OCI-LY7 (cell line): ENCODE measurements at regions not wholly inside any gene's neighbourhood (a gene's known extent, or its start where the extent isn't known, plus 50 kb on each side); places are given as distances from the start of the nearest gene placed in this dataset.

Experiments
- BruUV-seq: library from RNA; stranded (reverse); fragments of 400-500 nt; replicated peaks from 2 replicates; lab custom pipeline; 2021; lab: Mats Ljungman, UMichigan
- CTCF ChIA-PET: fragments of 300-600 bp; sonication (Branson Sonifier 250); formaldehyde crosslinking; loops from one replicate; lab custom pipeline; 2022; ENCODE audit warnings: antibody characterized with exemption; ENCODE audit not compliant: unreplicated experiment; lab: Charles Lee
- POLR2A ChIA-PET: fragments of 300-600 bp; sonication (Branson Sonifier 250); formaldehyde crosslinking; loops from one replicate; lab custom pipeline; 2022; ENCODE audit warnings: antibody characterized with exemption; lab: Charles Lee
- DNase-seq: peaks from one replicate; pipeline ENCODE4 v3.0.0-alpha.2; 2015; ENCODE audit warnings: low spot score
- H2AFZ ChIP-seq: fragments of 200-600 bp; sonication (generic), shearing (Covaris generic); 2 replicates; pipeline ENCODE4 v1.6.1; 2014; ENCODE audit warnings: mild to moderate bottlenecking, antibody characterized with exemption, low read length, moderate library complexity
- H3K27ac ChIP-seq: fragments of 200-600 bp; sonication (generic); 2 replicates; pipeline ENCODE4 v1.5.1; 2014; ENCODE audit warnings: mixed run types, low read depth, mild to moderate bottlenecking, moderate library complexity, low read length, inconsistent platforms; ENCODE audit not compliant: poor library complexity, severe bottlenecking
- H3K36me3 ChIP-seq: fragments of 200-600 bp; sonication (generic); 2 replicates; pipeline ENCODE4 v1.6.1; 2014; ENCODE audit warnings: mild to moderate bottlenecking, antibody characterized with exemption, low read length, moderate library complexity, mixed read lengths; ENCODE audit not compliant: insufficient read depth
- H3K4me1 ChIP-seq: fragments of 200-600 bp; sonication (generic); 2 replicates; pipeline ENCODE4 v1.5.1; 2014; ENCODE audit warnings: mild to moderate bottlenecking, low read length; ENCODE audit not compliant: insufficient read depth, poor library complexity, severe bottlenecking
- H3K4me2 ChIP-seq: fragments of 200-600 bp; sonication (generic); 2 replicates; pipeline ENCODE4 v1.6.1; 2014; ENCODE audit warnings: mild to moderate bottlenecking, low read length
- H3K4me3 ChIP-seq: fragments of 200-600 bp; sonication (generic); 2 replicates; pipeline ENCODE4 v1.5.1; 2014; ENCODE audit warnings: mild to moderate bottlenecking, low read depth, low read length; ENCODE audit not compliant: poor library complexity, severe bottlenecking
- H3K79me2 ChIP-seq: fragments of 200-600 bp; sonication (generic); 2 replicates; pipeline ENCODE4 v1.6.1; 2016; ENCODE audit warnings: low read depth, mild to moderate bottlenecking, low read length, moderate library complexity, mixed read lengths; ENCODE audit not compliant: insufficient read depth
- H3K9me2 ChIP-seq: fragments of 200-600 bp; sonication (generic); 2 replicates; pipeline ENCODE4 v1.6.1; 2016; ENCODE audit warnings: mild to moderate bottlenecking, low read length, mixed read lengths; ENCODE audit not compliant: insufficient read depth
- H3K9me3 ChIP-seq: fragments of 200-600 bp; sonication (generic); 2 replicates; pipeline ENCODE4 v1.6.1; 2014; ENCODE audit warnings: mild to moderate bottlenecking, mixed run types, low read length, mixed read lengths
- H4K20me1 ChIP-seq: fragments of 200-600 bp; sonication (generic); 2 replicates; pipeline ENCODE4 v1.6.1; 2014; ENCODE audit warnings: mild to moderate bottlenecking, antibody characterized with exemption, low read length, moderate library complexity, mixed read lengths; ENCODE audit not compliant: insufficient read depth
- EZH2phosphoT487 ChIP-seq: fragments of 200-600 bp; sonication (generic); IDR thresholded peaks from 2 replicates; pipeline ENCODE4 v1.6.1; 2018; ENCODE audit warnings: low read depth, borderline replicate concordance, mild to moderate bottlenecking, mixed run types, antibody characterized with exemption, low read length, moderate library complexity, mixed read lengths
- intact Hi-C: fragments of 100-400 bp; cut with micrococcal nuclease; formaldehyde crosslinking; loops from one replicate; pipeline ENCODE4 v1.10.0; 2022; ENCODE audit not compliant: unreplicated experiment
- TF ChIP-seq, protein P1 (sequence below): fragments of 200-600 bp; sonication (generic); conservative IDR thresholded peaks from 2 replicates; pipeline ENCODE4 v1.5.1; 2014; ENCODE audit warnings: mild to moderate bottlenecking, antibody characterized with exemption, low read length, moderate library complexity, mixed read lengths

DNA sequence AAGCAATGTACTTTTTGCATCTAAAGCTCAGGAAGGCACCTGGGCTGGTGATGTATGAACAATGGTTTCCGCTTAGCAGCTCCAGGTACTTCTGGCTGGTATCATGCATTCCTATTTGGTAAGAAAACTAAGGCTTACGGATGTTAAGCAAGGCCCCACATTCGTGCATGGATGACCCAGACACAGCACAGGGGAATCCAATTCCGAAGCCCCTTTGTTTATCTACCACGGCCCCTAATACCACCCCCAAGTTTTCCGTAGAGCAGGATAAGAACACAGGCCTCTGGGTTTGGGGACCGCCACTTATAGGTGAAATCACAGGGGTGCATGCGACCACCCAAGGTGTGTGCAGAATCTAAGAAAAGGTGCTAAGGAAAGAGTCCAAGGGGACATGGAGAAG, 192.1 kb upstream of the ID2 start:
- Histone ChIP-seq H3K9me2 (no peaks in the 10 kb centered on the region), H3K9me3 (no peaks in the 10 kb centered on the region), H4K20me1 (no peaks in the 10 kb centered on the region), H3K4me3 (no peak overlapping the region), H3K4me1 (peaks cover 55% of the 10 kb centered on the region), H3K27ac (no peak overlapping the region), H3K36me3 (no peaks in the 10 kb centered on the region), H2AFZ (no peak overlapping the region), H3K4me2 (no peak overlapping the region), H3K79me2 (no peaks in the 10 kb centered on the region)
- CTCF ChIA-PET = no interaction called here
- DNase-seq = no peak
- BruUV-seq = no TSS peak
- intact Hi-C loops = no loop called here
- POLR2A ChIA-PET = no interaction called here
- TF ChIP-seq, protein P1, sequence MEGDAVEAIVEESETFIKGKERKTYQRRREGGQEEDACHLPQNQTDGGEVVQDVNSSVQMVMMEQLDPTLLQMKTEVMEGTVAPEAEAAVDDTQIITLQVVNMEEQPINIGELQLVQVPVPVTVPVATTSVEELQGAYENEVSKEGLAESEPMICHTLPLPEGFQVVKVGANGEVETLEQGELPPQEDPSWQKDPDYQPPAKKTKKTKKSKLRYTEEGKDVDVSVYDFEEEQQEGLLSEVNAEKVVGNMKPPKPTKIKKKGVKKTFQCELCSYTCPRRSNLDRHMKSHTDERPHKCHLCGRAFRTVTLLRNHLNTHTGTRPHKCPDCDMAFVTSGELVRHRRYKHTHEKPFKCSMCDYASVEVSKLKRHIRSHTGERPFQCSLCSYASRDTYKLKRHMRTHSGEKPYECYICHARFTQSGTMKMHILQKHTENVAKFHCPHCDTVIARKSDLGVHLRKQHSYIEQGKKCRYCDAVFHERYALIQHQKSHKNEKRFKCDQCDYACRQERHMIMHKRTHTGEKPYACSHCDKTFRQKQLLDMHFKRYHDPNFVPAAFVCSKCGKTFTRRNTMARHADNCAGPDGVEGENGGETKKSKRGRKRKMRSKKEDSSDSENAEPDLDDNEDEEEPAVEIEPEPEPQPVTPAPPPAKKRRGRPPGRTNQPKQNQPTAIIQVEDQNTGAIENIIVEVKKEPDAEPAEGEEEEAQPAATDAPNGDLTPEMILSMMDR = no peak
- no peak for TF ChIP-seq EZH2phosphoT487

DNA sequence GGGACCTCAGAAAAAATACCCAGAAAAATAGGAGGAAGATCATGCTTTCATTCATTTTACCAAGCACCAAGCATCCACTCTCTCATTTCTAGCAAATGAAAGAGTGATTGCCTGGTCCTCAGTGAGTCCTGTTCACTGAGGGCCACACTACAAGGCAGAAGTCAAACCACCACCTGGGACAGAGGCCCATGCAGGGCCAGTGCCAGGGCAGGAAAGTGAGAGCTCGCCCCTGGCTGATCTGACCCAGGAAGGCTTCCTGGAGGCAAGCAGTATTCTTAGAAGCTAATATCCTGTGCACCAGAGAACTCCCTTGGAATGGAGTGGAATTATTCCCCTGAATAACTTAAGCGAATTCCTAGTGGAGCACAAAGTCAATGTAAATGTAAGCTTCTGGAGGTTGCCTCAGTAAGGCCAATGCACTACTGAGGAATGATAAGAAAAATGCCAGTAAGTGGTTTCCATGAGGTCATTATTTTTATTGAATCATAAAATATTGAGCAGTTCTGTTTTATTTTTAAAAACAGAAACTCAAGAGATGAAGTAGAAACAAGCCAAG, 191.6 kb upstream of the ID2 start:
- CTCF ChIA-PET = no interaction called here
- intact Hi-C loops = no loop called here
- no peak overlapping the region for H3K4me3 ChIP-seq
- DNase-seq = no peak
- no peaks in the 10 kb centered on the region for H3K9me3 ChIP-seq
- H3K4me1 ChIP-seq = peaks cover 56% of the 10 kb centered on the region
- POLR2A ChIA-PET = interaction anchor here (0.7 kb wide), 1 partner anchor 12 kb away, joined by 3 read pairs; no protein-coding TSS in a partner anchor
- BruUV-seq = no TSS peak
- TF ChIP-seq, protein P1 = no peak
- TF ChIP-seq EZH2phosphoT487 = no peak
- H3K9me2 ChIP-seq = no peaks in the 10 kb centered on the region
- H4K20me1 ChIP-seq = no peaks in the 10 kb centered on the region
- no peaks in the 10 kb centered on the region for H3K79me2 ChIP-seq
- H3K27ac ChIP-seq = no peak overlapping the region
- no peak overlapping the region for H2AFZ ChIP-seq
- H3K4me2 ChIP-seq = no peak overlapping the region
- H3K36me3 ChIP-seq = no peaks in the 10 kb centered on the region

DNA sequence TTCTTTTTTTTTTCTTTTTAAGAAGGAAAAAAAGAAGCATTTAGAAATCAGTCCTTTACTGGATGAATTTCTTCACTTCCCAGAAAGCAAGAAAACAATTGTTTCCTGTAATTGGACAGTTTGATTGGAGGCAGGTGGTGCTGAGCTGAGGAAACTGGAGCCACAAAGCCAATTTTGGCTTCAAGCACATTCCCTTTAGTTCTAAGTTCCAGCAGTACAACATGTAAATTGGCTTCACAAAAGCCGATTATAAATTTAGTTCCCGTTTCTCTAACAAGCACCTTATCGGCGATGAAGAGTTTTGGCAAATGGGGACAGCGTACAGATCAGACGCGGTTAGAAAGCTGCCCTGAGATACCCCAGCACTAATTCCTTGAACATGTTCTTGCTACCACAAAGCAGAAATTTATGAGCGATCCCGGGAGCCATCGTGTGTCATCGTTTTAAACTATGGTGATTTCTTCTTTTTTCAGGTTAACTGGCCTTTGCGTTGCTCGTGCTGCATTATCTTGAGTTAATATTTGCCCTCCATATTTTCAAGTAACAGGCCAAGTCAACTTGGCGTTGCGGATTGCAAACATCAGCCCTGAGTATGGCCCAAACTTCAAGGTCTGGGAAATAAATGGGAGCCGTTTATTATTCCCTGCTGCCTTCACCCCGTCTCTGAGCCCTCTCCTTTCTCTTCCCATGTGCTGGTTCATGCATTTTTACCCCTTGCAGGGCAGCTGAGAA, 190.4 kb upstream of the ID2 start:
- BruUV-seq = no TSS peak

More for the DNA sequence above, 190.4 kb upstream of the ID2 start:
- TF ChIP-seq, protein P1 = no peak
- no peak for TF ChIP-seq EZH2phosphoT487
- Histone ChIP-seq H2AFZ (no peak overlapping the region), H3K36me3 (no peaks in the 10 kb centered on the region), H3K4me1 (peaks cover 57% of the 10 kb centered on the region), H4K20me1 (no peaks in the 10 kb centered on the region), H3K9me2 (no peaks in the 10 kb centered on the region), H3K9me3 (no peaks in the 10 kb centered on the region), H3K4me2 (no peak overlapping the region), H3K79me2 (no peaks in the 10 kb centered on the region), H3K27ac (no peak overlapping the region), H3K4me3 (no peak overlapping the region)
- intact Hi-C loops = no loop called here
- CTCF ChIA-PET = interaction anchor here (0.9 kb wide), 1 partner anchor 111 kb away, joined by 3 read pairs; no protein-coding TSS in a partner anchor
- DNase-seq = no peak
- POLR2A ChIA-PET = interaction anchor here (0.7 to 1.4 kb wide), 2 partner anchors 9 to 190 kb away, joined by 3 to 5 read pairs; no protein-coding TSS in a partner anchor
